Ovary (tissue), 3 donors: ENCODE measurements at regions not wholly inside any gene's neighbourhood (a gene's known extent, or its start where the extent isn't known, plus 50 kb on each side); places are given as distances from the start of the nearest gene placed in this dataset.

ENCODE experiments used
- CTCF ChIP-seq, 3 donors: fragments of 450-650 bp in 2 of 3; fragments of 200-600 bp in 1 of 3; IDR thresholded peaks; one replicate each; pipeline versions ENCODE4 v1.5.1 to v1.8.0; 2016 to 2022; ENCODE audit warnings: antibody characterized with exemption in 3 of 3, mild to moderate bottlenecking in 1 of 3
- EP300 ChIP-seq: sonication (generic); formaldehyde crosslinking; IDR thresholded peaks from one replicate; pipeline ENCODE4 v1.6.1; 2017; ENCODE audit warnings: antibody characterized with exemption
- donor health status: DM: no; HTN: no; CAD: no.

DNA sequence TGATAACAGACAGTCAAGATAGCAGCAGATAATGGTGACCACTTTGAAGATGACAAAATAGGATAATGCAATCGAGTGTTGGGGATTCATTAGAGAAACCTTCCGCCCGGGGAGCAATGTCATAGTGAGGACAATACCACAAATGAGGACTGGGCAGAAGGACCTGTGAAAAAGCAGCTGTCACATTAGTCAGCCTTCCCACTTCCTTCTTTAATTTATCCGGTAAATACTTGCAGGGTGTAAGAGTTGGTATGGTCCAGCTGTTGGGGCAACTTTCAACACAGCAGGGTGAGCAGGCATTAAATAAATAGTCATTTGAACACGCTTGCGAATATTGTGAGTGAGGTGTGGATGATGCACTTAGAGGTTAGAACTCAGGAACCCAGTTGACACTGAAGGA is 132.5 kb upstream of the KIRREL3 start:
- no peak for TF ChIP-seq CTCF (IDR thresholded peaks at IDR 0.05)
- no peak for TF ChIP-seq EP300
